H1 (cell line): ENCODE measurements at regions not wholly inside any gene's neighbourhood (a gene's known extent, or its start where the extent isn't known, plus 50 kb on each side); places are given as distances from the start of the nearest gene placed in this dataset.

Experiments
- FOSL1 ChIP-seq: IDR thresholded peaks from 2 replicates; pipeline ENCODE4 v1.6.1; 2011; ENCODE audit warnings: mild to moderate bottlenecking, low read depth, low read length, moderate library complexity; ENCODE audit not compliant: insufficient read depth
- JUND ChIP-seq: IDR thresholded peaks from 2 replicates; pipeline ENCODE4 v1.6.1; 2011; ENCODE audit warnings: mild to moderate bottlenecking, improper control_type of control experiment, low read length
- PHF8 ChIP-seq: fragments of 200-600 bp; sonication (generic); conservative IDR thresholded peaks from 2 replicates; pipeline ENCODE4 v1.7.1; 2012; ENCODE audit warnings: low read depth, mild to moderate bottlenecking, inconsistent platforms, low read length, moderate library complexity
- RNF2 ChIP-seq: fragments of 200-900, 300-1000 bp; sonication (generic); IDR thresholded peaks from 2 replicates; pipeline ENCODE4 v1.7.1; 2016; ENCODE audit warnings: borderline replicate concordance, low read depth, mild to moderate bottlenecking, antibody characterized with exemption, low read length; ENCODE audit not compliant: poor library complexity, severe bottlenecking; ENCODE audit errors: missing control alignments
- TF ChIP-seq, protein P1 (sequence below): IDR thresholded peaks from 2 replicates; pipeline ENCODE4 v1.6.1; 2012; ENCODE audit warnings: inconsistent platforms
- TF ChIP-seq, protein P2 (sequence below), 3 experiments: IDR thresholded peaks; 1 replicate in 2 of 3; 2 replicates in 1 of 3; pipeline versions ENCODE4 v1.5.1 to v1.6.1; 2011; ENCODE audit warnings: low read length in 3 of 3, mild to moderate bottlenecking in 3 of 3, inconsistent platforms in 2 of 3, low read depth in 1 of 3, moderate library complexity in 1 of 3; ENCODE audit not compliant: insufficient read depth in 1 of 3; ENCODE audit errors: control extremely low read depth in 1 of 3

GRCh38 chr1:209416039-209416438 is 167.5 kb upstream of the CAMK1G start:
- TF ChIP-seq, protein P1, sequence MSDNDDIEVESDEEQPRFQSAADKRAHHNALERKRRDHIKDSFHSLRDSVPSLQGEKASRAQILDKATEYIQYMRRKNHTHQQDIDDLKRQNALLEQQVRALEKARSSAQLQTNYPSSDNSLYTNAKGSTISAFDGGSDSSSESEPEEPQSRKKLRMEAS, result no peak
- TF ChIP-seq, protein P2, sequence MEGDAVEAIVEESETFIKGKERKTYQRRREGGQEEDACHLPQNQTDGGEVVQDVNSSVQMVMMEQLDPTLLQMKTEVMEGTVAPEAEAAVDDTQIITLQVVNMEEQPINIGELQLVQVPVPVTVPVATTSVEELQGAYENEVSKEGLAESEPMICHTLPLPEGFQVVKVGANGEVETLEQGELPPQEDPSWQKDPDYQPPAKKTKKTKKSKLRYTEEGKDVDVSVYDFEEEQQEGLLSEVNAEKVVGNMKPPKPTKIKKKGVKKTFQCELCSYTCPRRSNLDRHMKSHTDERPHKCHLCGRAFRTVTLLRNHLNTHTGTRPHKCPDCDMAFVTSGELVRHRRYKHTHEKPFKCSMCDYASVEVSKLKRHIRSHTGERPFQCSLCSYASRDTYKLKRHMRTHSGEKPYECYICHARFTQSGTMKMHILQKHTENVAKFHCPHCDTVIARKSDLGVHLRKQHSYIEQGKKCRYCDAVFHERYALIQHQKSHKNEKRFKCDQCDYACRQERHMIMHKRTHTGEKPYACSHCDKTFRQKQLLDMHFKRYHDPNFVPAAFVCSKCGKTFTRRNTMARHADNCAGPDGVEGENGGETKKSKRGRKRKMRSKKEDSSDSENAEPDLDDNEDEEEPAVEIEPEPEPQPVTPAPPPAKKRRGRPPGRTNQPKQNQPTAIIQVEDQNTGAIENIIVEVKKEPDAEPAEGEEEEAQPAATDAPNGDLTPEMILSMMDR (IDR thresholded peaks at IDR 0.05; ENCODE audit: control extremely low read depth in 1 of 3, insufficient read depth in 1 of 3, low read depth in 1 of 3, low read length in 3 of 3), result no peak
- TF ChIP-seq JUND (no peak), FOSL1 (no peak), PHF8 (no peak), RNF2 (no peak)
